Inflammatory macrophage treated with lipopolysaccharide for 4 hours (primary cell): ENCODE measurements at regions not wholly inside any gene's neighbourhood (a gene's known extent, or its start where the extent isn't known, plus 50 kb on each side); places are given as distances from the start of the nearest gene placed in this dataset.
"Not testable (repeated sequence)": the region's sequence is repeated elsewhere in the genome, so short reads cannot be mapped to it uniquely, and the experiment has no call there.

ENCODE experiments used
- DNase-seq: peaks from one replicate; pipeline ENCODE4 v3.0.0-alpha.2; 2020

GRCh38 chr11:130645843-130646197, 197.4 kb downstream of the ADAMTS15 start:
- DNase-seq = no peak

GRCh38 chr11:130646881-130647280, 198.4 kb downstream of the ADAMTS15 start:
- DNase-seq = no peak

GRCh38 chr11:130647371-130647770, 198.9 kb downstream of the ADAMTS15 start:
- DNase-seq = no peak

DNA sequence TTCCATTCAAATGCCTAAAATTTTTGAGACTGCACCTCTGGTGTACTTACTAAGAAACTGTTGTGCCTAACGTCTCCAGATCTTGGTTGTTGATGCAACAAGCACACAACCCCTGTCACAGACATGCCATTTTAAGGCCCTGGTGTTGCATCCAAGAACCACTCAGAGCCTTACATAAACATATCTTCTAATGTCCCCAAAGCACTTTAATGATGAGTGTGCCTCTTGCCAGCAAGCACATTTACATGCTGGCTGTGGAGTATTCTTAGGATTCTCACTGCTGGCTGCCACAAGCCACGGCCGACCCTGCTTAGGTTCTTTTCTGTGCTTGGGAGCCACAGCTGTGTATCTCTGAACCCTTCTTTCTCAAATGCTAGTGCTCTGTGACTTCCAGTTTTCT, 201.4 kb downstream of the ADAMTS15 start:
- DNase-seq = no peak

DNA sequence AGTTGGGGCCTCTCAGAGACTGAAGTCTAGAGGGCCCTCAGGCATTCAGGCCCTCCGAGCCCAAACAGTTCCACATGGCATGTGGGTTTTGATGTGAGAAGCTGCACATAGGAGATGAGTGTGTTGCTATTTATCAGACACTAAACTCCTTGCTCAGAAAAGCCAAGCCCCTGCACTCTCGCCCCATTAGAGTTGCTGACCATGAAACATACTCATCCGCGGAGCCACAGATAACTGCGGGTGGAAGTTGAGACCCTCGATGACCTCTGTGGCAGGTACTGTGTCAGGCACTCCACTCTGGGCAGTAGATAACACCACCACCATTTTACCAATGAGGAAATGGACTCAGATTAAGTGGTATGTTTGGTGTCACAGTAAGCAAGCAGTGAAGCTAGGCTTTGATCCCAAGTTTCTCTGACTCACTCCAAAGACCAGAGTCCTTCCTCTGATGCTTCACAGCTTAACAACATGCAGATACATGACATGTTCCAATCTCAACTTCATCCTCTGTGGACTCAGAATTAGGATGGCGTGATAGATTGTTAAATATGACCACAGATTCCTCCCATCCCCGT, 202.1 kb downstream of the ADAMTS15 start:
- no peak for DNase-seq

DNA sequence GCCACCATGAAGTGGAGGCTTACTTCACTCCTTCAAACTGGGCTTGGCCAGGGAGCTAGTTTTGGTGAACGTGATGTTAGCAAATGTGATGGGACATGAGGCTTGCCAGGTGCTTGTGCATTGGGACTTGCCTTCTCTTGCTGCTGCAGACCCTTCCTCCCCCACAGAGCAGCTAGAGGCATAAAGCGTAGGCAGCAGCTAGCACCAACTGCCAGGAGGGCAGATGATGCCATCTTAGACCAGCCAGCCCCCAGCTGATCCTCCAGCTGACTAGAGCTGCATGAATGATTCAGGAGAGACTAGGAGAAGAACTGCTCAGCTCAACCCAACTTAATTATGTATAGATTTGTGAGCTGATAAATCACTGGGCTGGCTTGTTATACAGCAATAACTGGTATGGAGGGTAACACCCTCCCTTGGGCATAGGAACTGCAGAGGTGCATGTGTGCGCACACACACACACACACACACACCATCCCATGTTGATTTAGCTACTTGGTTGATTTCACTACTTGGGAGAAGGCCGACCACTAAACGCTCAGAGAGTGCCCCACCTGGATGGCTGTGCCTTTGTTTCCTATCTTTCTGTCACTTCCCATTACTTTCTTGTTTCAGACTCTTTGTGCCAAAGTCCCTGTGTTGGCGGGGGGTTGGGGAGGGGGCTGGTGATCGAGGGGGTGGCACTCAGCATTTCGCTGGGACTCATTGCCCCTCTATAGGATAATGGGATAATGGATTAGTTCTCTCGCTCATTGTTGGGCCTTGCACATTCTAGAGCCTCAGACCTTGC, 202.8 kb downstream of the ADAMTS15 start:
- DNase-seq = no peak

DNA sequence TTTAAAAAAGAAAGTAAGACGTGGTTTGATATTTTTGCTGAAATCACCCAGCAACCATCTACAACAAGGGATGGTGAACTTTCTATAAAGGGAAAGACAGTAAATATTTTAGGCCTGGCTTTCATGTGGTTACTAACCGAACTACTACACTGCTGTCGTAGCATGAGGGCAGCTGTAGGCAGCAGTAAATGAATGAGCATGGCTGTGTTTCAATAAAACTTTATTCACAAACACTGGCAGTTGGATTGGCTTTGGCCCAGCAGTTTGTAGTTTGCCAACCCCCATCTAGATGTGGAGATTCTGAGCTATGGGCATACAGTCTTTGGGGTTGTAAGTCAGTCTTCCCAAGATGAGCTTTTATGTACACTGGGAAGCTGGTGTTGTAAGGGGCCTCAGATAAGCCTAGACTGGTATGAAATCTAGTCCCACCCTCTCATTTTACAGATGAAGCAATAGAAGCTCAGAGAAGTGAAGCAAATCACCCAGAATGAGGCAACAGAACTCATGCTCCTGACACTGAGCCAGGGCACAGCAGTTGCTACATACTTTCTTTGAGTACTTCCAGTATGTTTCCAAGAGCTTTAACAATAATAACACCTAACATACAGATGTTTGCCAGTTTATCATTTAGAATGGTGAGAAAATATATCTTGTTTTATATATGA, 204.4 kb downstream of the ADAMTS15 start:
- peak; percentile 65 for DNase-seq

DNA sequence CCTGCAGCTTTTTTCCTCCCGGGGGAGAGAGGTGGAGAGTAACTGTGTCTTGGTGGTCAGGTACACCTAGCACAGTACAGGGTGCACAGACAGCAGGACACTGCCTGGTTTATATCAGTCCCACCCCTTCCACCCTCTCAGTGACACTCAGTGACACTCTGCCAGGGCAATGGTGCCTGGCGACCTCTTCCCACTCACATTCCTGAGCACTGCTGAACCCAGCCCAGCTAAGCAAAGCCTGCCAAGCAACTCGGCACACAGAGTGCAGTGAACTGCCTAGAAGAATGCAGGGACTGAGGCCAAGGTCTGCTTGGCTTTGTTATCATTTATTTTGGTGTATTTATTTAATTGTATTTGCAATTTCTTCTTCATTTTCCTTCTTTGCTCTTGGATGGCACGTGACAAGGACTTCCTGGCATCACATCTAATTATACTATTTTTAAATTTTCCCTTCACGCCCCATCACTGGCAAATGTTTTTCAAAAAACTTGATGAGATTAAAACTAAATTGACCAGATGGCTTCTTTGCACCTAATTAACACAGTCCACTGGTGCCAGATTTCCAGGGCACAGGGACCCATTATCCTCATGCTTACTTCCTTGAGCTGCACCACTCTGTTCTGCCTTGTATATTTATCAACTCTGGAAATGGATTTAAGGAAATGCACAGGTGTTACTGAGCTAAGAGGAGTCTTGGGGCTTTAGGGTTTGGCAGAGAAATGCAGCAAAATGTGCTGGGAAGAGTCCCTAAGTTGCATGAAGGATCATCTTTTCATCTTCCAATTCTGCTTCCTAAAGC, 205.6 kb downstream of the ADAMTS15 start:
- DNase-seq = no peak

DNA sequence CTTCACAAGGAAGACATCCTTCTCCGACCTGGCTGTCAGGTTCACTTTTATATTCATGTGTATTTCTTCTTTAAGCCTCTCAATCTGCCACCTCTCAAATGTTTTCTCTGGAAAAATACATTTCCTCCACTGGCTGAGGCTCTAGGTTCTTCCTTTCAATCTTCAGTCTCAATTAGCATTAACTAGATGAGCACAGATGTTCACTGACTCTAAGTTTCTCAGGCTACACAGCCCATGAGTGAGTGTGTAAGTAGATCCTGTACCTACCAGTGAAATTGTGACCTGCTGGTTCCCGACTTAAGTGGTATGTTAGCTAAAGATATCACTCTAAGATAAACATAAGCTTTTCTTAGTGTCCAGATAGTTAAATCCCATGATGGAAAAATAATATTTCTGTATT, 206.9 kb downstream of the ADAMTS15 start:
- DNase-seq = no peak

DNA sequence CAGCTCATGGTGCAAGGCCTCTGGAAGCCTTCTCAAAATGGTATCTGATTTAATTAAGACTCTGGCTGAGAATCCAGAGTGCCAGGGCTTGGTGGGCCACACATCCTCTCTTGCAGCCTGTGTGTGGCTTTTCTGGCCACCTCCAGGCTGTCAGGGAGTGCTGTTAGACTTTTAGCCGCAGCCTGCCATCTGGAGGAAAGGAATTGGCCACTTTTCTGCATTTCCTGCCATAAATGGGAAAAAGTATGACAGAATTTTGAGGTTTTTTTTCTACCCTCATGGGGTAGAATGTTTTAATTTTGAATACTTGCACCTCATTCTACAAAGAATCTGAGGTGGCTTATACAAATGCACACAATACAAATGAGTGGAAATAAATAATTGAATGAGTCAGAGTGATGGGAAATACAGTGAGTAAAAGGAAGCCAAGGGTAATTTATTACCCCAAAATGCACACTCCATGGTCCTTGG, 218.4 kb downstream of the ADAMTS15 start:
- DNase-seq = no peak

DNA sequence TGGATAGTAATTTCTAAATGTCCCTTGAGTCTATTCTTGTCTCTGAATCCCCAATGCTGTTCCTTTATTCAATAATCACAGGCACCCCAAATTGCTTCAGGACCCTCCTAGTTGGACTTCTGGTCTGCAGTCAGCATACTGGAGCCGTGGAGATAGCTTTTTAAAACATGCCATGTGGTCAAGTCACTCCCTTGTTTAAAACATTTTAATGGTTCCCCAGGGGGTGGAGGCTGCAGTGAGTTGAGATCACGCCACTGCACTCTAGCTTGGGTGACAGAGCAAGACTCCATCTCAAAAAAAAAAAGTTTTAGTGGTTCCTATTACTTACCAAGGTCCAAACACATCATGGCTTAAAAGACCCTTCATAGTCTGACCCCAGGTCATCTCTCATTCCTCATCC, 220.3 kb downstream of the ADAMTS15 start:
- no peak for DNase-seq

DNA sequence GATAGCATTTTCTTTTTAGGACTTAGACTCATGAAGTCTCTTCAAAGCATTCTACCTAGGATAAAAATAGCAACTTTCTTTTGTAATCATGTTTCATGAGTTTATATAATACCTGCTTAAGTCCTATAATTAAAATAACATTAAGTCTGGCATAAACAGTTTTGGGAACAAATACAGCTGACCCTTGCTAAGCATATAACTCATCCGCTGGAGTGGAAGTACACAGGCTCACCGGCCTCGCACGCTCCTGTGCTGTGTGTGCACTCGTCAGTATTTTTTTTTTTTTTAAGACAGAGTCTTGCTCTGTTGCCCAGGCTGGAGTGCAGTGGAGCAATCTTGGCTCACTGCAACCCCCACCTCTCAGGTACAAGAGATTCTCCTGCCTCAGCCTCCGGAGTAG, 221.8 kb downstream of the ADAMTS15 start:
- no peak for DNase-seq

DNA sequence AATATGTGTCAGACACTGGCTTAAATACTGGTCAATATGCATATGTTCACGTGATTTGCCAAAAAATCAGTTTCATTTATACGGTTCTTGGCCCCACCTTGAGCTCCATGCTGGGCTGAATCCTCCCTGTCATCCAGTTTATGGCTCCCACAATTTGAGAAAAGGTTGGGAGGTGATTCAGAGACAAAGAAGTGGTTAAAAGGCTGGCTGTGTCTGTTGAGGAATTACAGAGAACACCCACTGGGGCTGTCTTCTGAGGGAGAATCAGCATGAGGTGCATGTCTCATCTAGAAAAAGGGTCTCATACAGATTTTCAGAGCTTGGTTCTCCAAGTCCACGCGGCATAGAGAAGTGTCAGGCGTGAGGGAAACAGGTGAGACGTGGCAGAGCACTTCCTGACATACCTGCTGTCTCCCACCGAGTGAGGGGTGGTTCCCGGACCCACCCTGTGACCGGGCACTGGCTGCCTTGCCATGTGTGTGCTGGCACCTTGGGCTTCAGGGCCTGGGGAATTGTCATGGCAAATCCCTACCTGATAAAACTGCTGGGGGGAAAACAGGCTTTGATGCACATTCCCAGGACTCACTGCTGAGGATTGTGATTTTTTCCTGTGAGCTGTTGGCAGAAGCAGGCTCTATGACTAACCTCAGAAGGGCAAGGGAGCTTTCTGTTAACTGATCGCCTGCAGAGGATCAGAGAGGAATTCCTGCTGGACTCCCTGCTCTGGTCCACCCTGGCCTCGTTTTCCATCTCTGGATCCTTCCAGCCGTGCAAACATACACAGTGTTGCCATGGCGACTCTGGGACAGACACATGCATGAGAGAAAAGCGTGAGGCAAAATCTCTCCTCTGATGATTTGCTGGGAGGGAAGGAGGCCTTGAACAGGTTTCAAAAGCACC, 223.6 kb downstream of the ADAMTS15 start:
- DNase-seq = no peak

- no peak for DNase-seq
Measured at GRCh38 chr11:130672911-130673310, 224.5 kb downstream of the ADAMTS15 start.

GRCh38 chr11:130673698-130674097, 225.3 kb downstream of the ADAMTS15 start:
- DNase-seq = no peak

DNA sequence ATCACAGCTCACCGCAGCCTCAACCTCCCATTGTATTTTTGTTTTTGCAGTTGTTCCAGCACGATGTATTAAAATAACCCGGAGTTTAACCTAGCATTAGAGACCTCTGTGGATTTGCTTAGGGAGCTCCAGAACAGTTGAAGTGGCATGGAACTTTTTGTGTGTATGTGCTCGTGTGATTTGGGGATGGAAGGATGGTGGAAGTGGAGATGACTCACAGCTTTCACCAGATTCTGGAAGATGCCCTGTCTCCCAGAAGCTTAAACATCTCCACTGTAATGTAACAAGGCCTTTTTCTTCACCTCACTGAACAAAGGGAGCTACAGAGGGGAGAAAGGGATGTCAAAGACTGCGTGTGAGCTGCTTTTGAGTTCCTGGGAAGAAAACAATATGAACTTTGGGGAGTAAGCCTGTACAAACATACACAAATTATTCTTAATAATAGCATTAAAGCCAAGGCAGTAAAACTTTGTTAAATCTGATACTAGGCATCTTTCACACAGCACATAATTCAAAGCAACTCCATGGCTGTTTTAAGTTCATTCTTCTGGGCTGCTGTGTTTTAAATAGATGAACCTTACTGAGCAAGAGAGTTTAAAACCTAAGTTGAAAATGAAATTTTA, 226.4 kb downstream of the ADAMTS15 start:
- no peak for DNase-seq

DNA sequence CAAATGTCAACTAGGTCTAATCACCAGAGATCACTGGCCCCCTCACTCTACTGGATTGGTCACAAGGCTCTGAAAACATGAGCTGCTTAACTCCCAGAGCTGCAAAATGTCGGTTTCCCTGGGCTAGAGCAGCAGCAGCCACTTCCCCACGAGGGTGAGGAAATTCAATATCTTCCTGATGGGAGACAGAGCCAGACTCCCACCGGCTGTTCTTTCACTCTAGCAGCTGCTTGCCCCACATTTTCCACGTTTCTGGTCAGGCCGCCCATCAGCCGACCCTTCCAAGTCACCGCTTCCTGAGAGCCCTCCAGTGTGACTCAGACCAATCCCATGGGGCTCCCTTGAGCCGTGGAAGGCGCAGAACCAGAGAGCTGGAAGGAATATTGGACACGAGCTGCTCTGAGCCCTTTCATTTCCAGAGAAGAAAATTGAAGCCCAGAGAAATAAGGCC, 227.0 kb downstream of the ADAMTS15 start:
- no peak for DNase-seq

DNA sequence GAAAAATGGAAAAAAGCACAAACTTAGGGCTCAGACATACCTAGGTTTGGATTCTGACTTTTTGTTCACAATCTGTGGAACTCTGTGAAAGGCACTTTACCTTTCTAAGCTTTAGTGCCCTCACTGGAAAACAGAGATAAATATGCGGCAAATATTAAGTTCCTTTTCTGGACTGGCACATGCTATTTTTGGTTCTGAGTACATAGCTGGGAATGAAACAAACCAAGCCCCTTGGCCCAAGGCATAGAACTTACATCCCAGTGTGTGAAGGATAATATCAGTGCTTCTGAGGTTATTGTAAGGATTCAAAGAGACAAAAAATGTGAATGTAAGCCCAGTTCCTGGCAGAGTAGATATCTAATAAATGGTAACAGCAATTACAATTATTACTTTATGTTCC, 227.5 kb downstream of the ADAMTS15 start:
- DNase-seq = no peak

DNA sequence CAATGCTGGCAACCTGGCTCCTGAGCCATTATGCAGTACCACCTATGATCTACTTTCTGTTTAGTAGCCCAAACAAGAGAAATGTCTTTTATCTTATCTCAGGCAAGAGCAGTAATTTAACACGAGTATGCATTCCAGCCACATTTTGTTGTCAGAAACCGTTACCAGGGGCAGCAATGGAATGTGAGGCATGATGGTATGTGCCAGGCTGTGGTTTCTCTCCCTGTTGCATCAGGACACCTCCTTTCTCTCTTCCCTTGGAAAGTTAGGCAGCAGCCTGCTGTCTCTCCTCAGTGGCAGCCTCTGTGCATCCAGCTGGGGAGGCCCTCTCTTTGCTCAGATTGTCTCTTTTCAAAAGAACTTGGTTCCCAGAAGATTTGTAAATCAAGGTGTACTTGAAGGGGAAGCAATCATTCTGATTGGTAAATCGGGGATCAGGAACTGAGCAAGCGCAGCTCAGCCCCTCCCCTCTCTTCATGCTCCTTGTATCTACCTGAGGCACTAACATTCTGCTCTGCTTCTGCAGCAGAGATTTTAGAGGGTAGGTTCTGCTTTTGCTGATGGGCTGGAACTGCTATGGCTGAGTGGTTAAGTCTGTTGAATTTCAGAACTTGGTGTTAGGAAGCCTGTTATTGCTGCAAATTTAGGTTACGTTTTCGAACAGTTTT, 229.2 kb downstream of the ADAMTS15 start:
- no peak for DNase-seq

DNA sequence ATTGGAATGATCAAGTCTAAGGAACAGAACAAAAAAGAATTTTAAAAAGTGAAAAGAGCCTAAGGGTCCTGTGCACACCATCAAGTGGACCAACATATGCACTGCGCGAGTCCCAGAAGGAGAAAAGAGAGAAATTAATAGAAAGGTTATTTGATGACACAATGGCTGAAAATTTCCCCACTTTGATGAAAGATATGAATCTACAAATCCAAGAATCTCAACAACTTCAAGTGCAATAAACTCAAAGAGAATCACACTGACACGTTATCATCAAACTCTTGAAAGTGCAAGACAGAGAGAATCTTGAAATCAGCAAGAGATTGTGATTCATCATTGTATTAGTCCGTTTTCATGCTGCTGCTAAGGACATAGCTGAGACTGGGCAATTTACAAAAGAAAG, 230.8 kb downstream of the ADAMTS15 start:
- no peak for DNase-seq

DNA sequence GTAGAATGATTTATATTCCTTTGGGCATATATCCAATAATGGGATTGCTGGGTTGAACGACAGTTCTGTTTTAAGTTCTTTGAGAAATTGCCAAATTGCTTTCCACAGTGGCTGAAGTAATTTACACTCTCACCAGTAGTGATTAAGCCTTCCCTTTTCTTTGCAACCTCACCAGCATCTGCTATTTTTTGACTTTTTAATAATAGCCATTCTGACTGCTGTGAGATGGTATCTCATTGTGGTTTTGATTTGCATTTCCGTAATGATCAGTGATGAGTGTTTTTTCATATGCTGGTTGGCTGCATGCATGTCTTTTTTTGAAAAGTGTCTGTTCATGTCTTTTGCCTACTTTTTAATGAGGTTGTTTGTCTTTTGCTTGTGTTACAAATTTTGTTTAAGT, 233.8 kb downstream of the SNX19 start:
- DNase-seq = not testable (repeated sequence)
